ENCODE measurements at regions not wholly inside any gene's neighbourhood (a gene's known extent, or its start where the extent isn't known, plus 50 kb on each side); places are given as distances from the start of the nearest gene placed in this dataset.

DNA sequence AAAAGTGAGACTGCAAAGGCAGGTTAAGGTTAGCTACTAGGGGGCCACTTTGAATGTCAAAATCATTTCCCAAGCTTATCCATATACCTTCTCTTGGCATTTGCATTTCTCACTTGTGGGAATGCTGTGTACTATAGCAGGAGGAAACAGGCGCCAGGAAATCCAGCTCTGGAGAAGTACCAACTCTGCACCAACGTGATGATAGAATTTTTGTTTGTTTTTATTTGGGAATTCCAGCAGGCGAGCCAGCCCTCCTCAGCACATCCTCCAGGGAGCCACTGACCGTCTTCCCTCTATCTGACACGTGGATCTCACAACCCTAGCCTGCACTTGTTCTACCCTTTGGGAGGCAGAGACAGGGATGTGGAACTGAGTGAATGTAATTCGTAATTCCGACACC is 318.0 kb downstream of the ACTL7B start:
- TF ChIP-seq MTF2 (CRISPR knock-in tag; IDR thresholded peaks at IDR 0.05; ENCODE audit: borderline replicate concordance): no peak
- no peak for TF ChIP-seq ZNF10 (CRISPR knock-in tag; IDR thresholded peaks at IDR 0.05; ENCODE audit: borderline replicate concordance, low read depth)
- TF ChIP-seq, protein P1, sequence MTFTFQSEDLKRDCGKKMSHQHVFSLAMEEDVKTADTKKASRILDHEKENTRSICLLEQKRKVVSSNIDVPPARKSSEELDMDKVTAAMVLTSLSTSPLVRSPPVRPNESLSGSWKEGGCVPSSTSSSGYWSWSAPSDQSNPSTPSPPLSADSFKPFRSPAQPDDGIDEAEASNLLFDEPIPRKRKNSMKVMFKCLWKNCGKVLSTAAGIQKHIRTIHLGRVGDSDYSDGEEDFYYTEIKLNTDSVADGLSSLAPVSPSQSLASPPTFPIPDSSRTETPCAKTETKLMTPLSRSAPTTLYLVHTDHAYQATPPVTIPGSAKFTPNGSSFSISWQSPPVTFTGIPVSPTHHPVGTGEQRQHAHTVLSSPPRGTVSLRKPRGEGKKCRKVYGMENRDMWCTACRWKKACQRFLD (CRISPR knock-in tag; IDR thresholded peaks at IDR 0.05; ENCODE audit: borderline replicate concordance): no peak
- no peak for TF ChIP-seq CTCF (CRISPR knock-in tag; IDR thresholded peaks at IDR 0.05)
- no peak for TF ChIP-seq ATF7 (IDR thresholded peaks at IDR 0.05)
- no peak for TF ChIP-seq ATF7 (CRISPR knock-in tag; IDR thresholded peaks at IDR 0.05)
- no peak for TF ChIP-seq GLI4 (CRISPR knock-in tag; IDR thresholded peaks at IDR 0.05; ENCODE audit: borderline replicate concordance)
- no peak for TF ChIP-seq ZNF318 (CRISPR knock-in tag; IDR thresholded peaks at IDR 0.05)
- TF ChIP-seq ZSCAN20 (CRISPR knock-in tag; IDR thresholded peaks at IDR 0.05; ENCODE audit: borderline replicate concordance): no peak
- no peak for TF ChIP-seq CEBPG (CRISPR knock-in tag; IDR thresholded peaks at IDR 0.05)
- TF ChIP-seq, protein P2, sequence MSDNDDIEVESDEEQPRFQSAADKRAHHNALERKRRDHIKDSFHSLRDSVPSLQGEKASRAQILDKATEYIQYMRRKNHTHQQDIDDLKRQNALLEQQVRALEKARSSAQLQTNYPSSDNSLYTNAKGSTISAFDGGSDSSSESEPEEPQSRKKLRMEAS (IDR thresholded peaks at IDR 0.05): no peak
- TF ChIP-seq, protein P3, sequence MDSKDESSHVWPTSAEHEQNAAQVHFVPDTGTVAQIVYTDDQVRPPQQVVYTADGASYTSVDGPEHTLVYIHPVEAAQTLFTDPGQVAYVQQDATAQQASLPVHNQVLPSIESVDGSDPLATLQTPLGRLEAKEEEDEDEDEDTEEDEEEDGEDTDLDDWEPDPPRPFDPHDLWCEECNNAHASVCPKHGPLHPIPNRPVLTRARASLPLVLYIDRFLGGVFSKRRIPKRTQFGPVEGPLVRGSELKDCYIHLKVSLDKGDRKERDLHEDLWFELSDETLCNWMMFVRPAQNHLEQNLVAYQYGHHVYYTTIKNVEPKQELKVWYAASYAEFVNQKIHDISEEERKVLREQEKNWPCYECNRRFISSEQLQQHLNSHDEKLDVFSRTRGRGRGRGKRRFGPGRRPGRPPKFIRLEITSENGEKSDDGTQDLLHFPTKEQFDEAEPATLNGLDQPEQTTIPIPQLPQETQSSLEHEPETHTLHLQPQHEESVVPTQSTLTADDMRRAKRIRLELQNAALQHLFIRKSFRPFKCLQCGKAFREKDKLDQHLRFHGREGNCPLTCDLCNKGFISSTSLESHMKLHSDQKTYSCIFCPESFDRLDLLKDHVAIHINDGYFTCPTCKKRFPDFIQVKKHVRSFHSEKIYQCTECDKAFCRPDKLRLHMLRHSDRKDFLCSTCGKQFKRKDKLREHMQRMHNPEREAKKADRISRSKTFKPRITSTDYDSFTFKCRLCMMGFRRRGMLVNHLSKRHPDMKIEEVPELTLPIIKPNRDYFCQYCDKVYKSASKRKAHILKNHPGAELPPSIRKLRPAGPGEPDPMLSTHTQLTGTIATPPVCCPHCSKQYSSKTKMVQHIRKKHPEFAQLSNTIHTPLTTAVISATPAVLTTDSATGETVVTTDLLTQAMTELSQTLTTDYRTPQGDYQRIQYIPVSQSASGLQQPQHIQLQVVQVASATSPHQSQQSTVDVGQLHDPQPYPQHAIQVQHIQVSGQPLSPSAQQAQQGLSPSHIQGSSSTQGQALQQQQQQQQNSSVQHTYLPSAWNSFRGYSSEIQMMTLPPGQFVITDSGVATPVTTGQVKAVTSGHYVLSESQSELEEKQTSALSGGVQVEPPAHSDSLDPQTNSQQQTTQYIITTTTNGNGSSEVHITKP (CRISPR knock-in tag; IDR thresholded peaks at IDR 0.05; ENCODE audit: low read depth): no peak

All from HepG2 (cell line).